Sciatic nerve (tissue), 2 donors: ENCODE measurements at regions not wholly inside any gene's neighbourhood (a gene's known extent, or its start where the extent isn't known, plus 50 kb on each side); places are given as distances from the start of the nearest gene placed in this dataset.
"Not testable (repeated sequence)": the region's sequence is repeated elsewhere in the genome, so short reads cannot be mapped to it uniquely, and the experiment has no call there.

ENCODE experiments used
- ATAC-seq: fragments of 200-7000 bp; cut with Tn5 transposase; one replicate; pipeline ENCODE4 v1.9.1; 2020; ENCODE audit warnings: mild to moderate bottlenecking, moderate library complexity
- DNase-seq: peaks from one replicate; pipeline ENCODE4 v3.0.0-alpha.2; 2020; ENCODE audit warnings: low spot score
- intact Hi-C: fragments of 100-400 bp; cut with DNase I; formaldehyde crosslinking; loops from one replicate; pipeline ENCODE4 v1.14.2; 2022
- donor health status: DM: no; HTN: no; CAD: no.
- donor health status: DM: no; HTN: no; CAD: no.

DNA sequence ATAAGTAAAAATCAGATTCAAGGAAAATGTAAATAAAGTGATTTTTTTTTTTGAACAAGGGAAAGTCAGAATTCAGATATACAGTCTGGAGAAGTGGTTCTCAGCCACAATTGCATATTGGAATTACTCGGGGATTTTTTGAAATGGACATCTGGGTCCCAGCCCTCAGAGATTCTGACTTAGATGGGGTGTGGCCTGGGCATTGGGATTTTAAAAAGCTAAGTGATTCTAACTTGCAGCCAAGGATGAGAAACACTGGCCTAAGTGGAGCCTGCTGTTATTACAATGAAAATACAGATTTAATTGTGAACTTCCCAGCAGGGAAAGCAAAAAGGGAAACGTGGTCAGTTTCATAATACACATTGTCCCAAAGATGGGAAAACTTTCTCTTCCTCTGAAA is 273.8 kb downstream of the TTC8 start:
- ATAC-seq (no peak), DNase-seq (no peak)
- intact Hi-C loops = no loop called here

GRCh38 chr14:89104171-89104817 is 279.8 kb downstream of the TTC8 start:
- DNase-seq, ATAC-seq, intact Hi-C loops: not testable (repeated sequence)

- ATAC-seq, intact Hi-C loops, DNase-seq: not testable (repeated sequence)
Observed at GRCh38 chr14:89104861-89105260, 280.4 kb downstream of the TTC8 start.
